Cardiac muscle cell (in vitro differentiated cells and primary cell): ENCODE measurements at regions not wholly inside any gene's neighbourhood (a gene's known extent, or its start where the extent isn't known, plus 50 kb on each side); places are given as distances from the start of the nearest gene placed in this dataset.

ENCODE experiments used
- DNase-seq, 2 donors: peaks; one replicate each; pipeline versions ENCODE4 v3.0.0 to v3.0.0-alpha.2; 2010 to 2017; ENCODE audit warnings: low read depth in 1 of 2, low spot score in 1 of 2
- H3K27ac ChIP-seq: fragments of 200-600 bp; sonication (generic); 2 replicates; pipeline ENCODE4 v1.5.1; 2016
- H3K27me3 ChIP-seq: fragments of 200-600 bp; sonication (generic); 2 replicates; pipeline ENCODE4 v1.6.0; 2016; ENCODE audit warnings: control low read depth
- H3K36me3 ChIP-seq: fragments of 200-600 bp; sonication (generic); 2 replicates; pipeline ENCODE4 v1.5.1; 2016; ENCODE audit warnings: control low read depth
- H3K4me1 ChIP-seq: fragments of 200-600 bp; sonication (generic); 2 replicates; pipeline ENCODE4 v1.8.1; 2017; ENCODE audit warnings: low read depth, mild to moderate bottlenecking, mixed run types
- H3K4me3 ChIP-seq: fragments of 200-600 bp; sonication (generic); 2 replicates; pipeline ENCODE4 v1.5.1; 2016; ENCODE audit warnings: mild to moderate bottlenecking
- H3K9me3 ChIP-seq: fragments of 200-600 bp; sonication (generic); 2 replicates; pipeline ENCODE4 v1.5.1; 2017; ENCODE audit warnings: low read depth, mild to moderate bottlenecking, control low read depth
- CTCF ChIP-seq: IDR thresholded peaks from 2 replicates; pipeline ENCODE4 v1.5.1; 2012; ENCODE audit warnings: low read depth, mild to moderate bottlenecking, low read length

DNA sequence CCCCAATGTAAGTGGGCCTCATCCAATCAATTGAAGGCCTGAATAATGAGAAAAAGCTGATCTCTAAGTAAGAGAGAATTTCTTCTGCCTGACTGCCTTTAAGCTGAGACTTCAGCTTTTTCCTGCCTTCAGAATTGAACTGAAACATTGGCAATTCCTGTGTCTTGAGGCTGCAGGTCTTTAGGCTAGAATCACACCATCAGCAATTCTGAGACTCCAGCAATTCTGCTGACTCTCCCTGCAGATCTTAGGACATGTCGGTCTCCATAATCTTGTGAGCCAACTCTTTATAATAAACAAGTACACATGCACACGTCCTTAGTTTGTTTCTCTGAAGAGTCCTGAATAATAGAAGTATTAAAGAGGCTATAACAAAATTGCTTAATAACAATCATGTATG, 209.1 kb downstream of the FSIP2 start:
- H3K27ac ChIP-seq, result no peak overlapping the region
- no peak overlapping the region for H3K4me3 ChIP-seq
- H3K4me1 ChIP-seq, result no peaks in the 10 kb centered on the region
- H3K27me3 ChIP-seq, result no peaks in the 10 kb centered on the region
- no peaks in the 10 kb centered on the region for H3K9me3 ChIP-seq
- no peak for DNase-seq
- H3K36me3 ChIP-seq, result no peaks in the 10 kb centered on the region
- TF ChIP-seq CTCF, result no peak

GRCh38 chr2:185952100-185952499, 213.5 kb downstream of the FSIP2 start:
- Histone ChIP-seq H3K9me3 (no peaks in the 10 kb centered on the region), H3K27me3 (no peaks in the 10 kb centered on the region), H3K4me1 (no peaks in the 10 kb centered on the region), H3K36me3 (no peaks in the 10 kb centered on the region), H3K4me3 (no peak overlapping the region), H3K27ac (no peak overlapping the region)
- no peak for TF ChIP-seq CTCF
- DNase-seq, result no peak

- Histone ChIP-seq H3K9me3 (no peaks in the 10 kb centered on the region), H3K4me1 (no peaks in the 10 kb centered on the region), H3K27me3 (no peaks in the 10 kb centered on the region), H3K27ac (no peak overlapping the region), H3K36me3 (no peaks in the 10 kb centered on the region), H3K4me3 (no peak overlapping the region)
- DNase-seq, result no peak
- TF ChIP-seq CTCF, result no peak
Observed at GRCh38 chr2:185954389-185954788, 215.8 kb downstream of the FSIP2 start.

- Histone ChIP-seq H3K36me3 (no peaks in the 10 kb centered on the region), H3K27me3 (no peaks in the 10 kb centered on the region), H3K9me3 (no peaks in the 10 kb centered on the region), H3K27ac (no peak overlapping the region), H3K4me3 (no peak overlapping the region), H3K4me1 (no peaks in the 10 kb centered on the region)
- TF ChIP-seq CTCF, result no peak
- no peak for DNase-seq
Observed at GRCh38 chr2:185955050-185955449, 216.4 kb downstream of the FSIP2 start.

DNA sequence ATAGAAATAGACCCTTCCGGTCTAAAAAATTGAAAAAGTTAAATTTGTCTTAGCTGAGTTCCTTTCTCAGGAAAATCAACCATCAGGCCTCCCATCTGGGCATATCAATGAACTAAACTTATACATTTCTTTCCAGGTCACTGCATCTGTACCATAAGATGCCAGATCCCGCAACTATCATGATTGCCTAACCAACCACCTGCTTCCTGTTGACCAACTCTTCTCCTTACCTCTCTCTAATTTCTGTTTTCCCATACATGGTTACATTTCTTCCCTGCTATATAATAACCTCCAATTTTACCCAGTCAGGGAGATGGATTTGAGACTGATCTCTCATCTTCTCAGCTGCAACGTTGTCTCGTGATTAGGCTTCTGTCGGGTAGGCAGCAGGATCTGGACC, 228.7 kb downstream of the FSIP2 start:
- no peaks in the 10 kb centered on the region for H3K9me3 ChIP-seq
- H3K27me3 ChIP-seq, result no peaks in the 10 kb centered on the region
- no peak overlapping the region for H3K4me3 ChIP-seq
- TF ChIP-seq CTCF, result no peak
- no peaks in the 10 kb centered on the region for H3K36me3 ChIP-seq
- H3K27ac ChIP-seq, result no peak overlapping the region
- no peaks in the 10 kb centered on the region for H3K4me1 ChIP-seq
- DNase-seq, result no peak
